Spleen (tissue), 7 donors: ENCODE measurements at regions not wholly inside any gene's neighbourhood (a gene's known extent, or its start where the extent isn't known, plus 50 kb on each side); places are given as distances from the start of the nearest gene placed in this dataset.

ENCODE experiments used
- CTCF ChIP-seq, 11 experiments: fragments of 200-600 bp in 7 of 11; fragments of 450-650 bp in 4 of 11; sonication (generic) in 4 of 11; IDR thresholded peaks in 8 of 11; conservative IDR thresholded peaks in 3 of 11; 1 replicate in 7 of 11; 2 replicates in 4 of 11; pipeline versions ENCODE4 v1.4.0 to v1.8.0; 2016 to 2021; ENCODE audit warnings: antibody characterized with exemption in 11 of 11, inconsistent platforms in 4 of 11, mild to moderate bottlenecking in 1 of 11
- POLR2A ChIP-seq, 3 donors: fragments of 450-650 bp; IDR thresholded peaks; one replicate each; pipeline ENCODE4 v1.5.1; 2017; ENCODE audit warnings: antibody characterized with exemption in 3 of 3, mild to moderate bottlenecking in 1 of 3
- donor health status: DM: no; HTN: no; CAD: no; lungs with moderate emphysema.
- donor health status: DM: no; HTN: no; CAD: no.
- donor health status: DM: no; HTN: no; CAD: no.

- TF ChIP-seq CTCF (IDR thresholded peaks at IDR 0.05 in 8 of 11, conservative IDR thresholded peaks at IDR 0.05 in 3 of 11), result no peak
- TF ChIP-seq POLR2A (IDR thresholded peaks at IDR 0.05), result no peak
Observed at GRCh38 chr7:12898004-12898403, 210.6 kb downstream of the ARL4A start.
